ENCODE measurements at regions not wholly inside any gene's neighbourhood (a gene's known extent, or its start where the extent isn't known, plus 50 kb on each side); places are given as distances from the start of the nearest gene placed in this dataset.
"Not testable (repeated sequence)": the region's sequence is repeated elsewhere in the genome, so short reads cannot be mapped to it uniquely, and the experiment has no call there.

- no peak for DNase-seq
Measured at GRCh38 chr2:41321351-41321750, 726.5 kb upstream of the PKDCC start.

GRCh38 chr2:41326851-41327250 lies 721.0 kb upstream of the PKDCC start:
- no peak for DNase-seq

- no peak for DNase-seq
Measured at GRCh38 chr2:41329040-41329439, 718.8 kb upstream of the PKDCC start.

GRCh38 chr2:41334159-41334558 lies 713.7 kb upstream of the PKDCC start:
- DNase-seq, result no peak

- not testable (repeated sequence) for DNase-seq
Measured at GRCh38 chr2:41335573-41335972, 712.2 kb upstream of the PKDCC start.

- DNase-seq, result no peak
Measured at GRCh38 chr2:41337956-41338355, 709.9 kb upstream of the PKDCC start.

- no peak for DNase-seq
Measured at GRCh38 chr2:41344529-41344928, 703.3 kb upstream of the PKDCC start.

GRCh38 chr2:41353060-41353459 lies 694.8 kb upstream of the PKDCC start:
- DNase-seq, result no peak

GRCh38 chr2:41355794-41356193 lies 692.0 kb upstream of the PKDCC start:
- no peak for DNase-seq

GRCh38 chr2:41364842-41365241 lies 683.0 kb upstream of the PKDCC start:
- DNase-seq, result no peak

- DNase-seq, result no peak
Measured at GRCh38 chr2:41375901-41376300, 671.9 kb upstream of the PKDCC start.

- DNase-seq, result no peak
Measured at GRCh38 chr2:41377837-41378236, 670.0 kb upstream of the PKDCC start.

- DNase-seq, result no peak
Measured at GRCh38 chr2:41378420-41378819, 669.4 kb upstream of the PKDCC start.

- no peak for DNase-seq
Measured at GRCh38 chr2:41379496-41380221, 668.2 kb upstream of the PKDCC start.

- no peak for DNase-seq
Measured at GRCh38 chr2:41381701-41382100, 666.1 kb upstream of the PKDCC start.

GRCh38 chr2:41387519-41387918 lies 660.3 kb upstream of the PKDCC start:
- no peak for DNase-seq

- DNase-seq, result no peak
Measured at GRCh38 chr2:41393621-41394020, 654.2 kb upstream of the PKDCC start.

- DNase-seq, result no peak
Measured at GRCh38 chr2:41394541-41394940, 653.3 kb upstream of the PKDCC start.

GRCh38 chr2:41395692-41396091 lies 652.1 kb upstream of the PKDCC start:
- DNase-seq, result no peak

GRCh38 chr2:41399437-41400087 lies 648.3 kb upstream of the PKDCC start:
- DNase-seq, result no peak

GRCh38 chr2:41400088-41400665 lies 647.6 kb upstream of the PKDCC start:
- DNase-seq, result peak; percentile 10

GRCh38 chr2:41405441-41405840 lies 642.4 kb upstream of the PKDCC start:
- DNase-seq, result no peak

- no peak for DNase-seq
Measured at GRCh38 chr2:41409328-41409727, 638.5 kb upstream of the PKDCC start.

GRCh38 chr2:41410011-41410410 lies 637.8 kb upstream of the PKDCC start:
- DNase-seq, result peak; percentile 0
